GM12891 (cell line): ENCODE measurements at regions not wholly inside any gene's neighbourhood (a gene's known extent, or its start where the extent isn't known, plus 50 kb on each side); places are given as distances from the start of the nearest gene placed in this dataset.
"Not testable (repeated sequence)": the region's sequence is repeated elsewhere in the genome, so short reads cannot be mapped to it uniquely, and the experiment has no call there.

Experiments
- POLR2A ChIP-seq: IDR thresholded peaks from 2 replicates; pipeline ENCODE4 v1.6.1; 2011; ENCODE audit warnings: low read depth, low read length, control low read depth
- POLR2AphosphoS5 ChIP-seq: IDR thresholded peaks from 2 replicates; pipeline ENCODE4 v1.6.1; 2011; ENCODE audit warnings: low read depth, low read length, control low read depth
- POU2F2 ChIP-seq: IDR thresholded peaks from 2 replicates; pipeline ENCODE4 v1.6.1; 2011; ENCODE audit warnings: low read depth, mild to moderate bottlenecking, control low read depth, low read length, moderate library complexity
- TAF1 ChIP-seq: IDR thresholded peaks from 2 replicates; pipeline ENCODE4 v1.6.1; 2011; ENCODE audit warnings: low read depth, low read length, control low read depth

DNA sequence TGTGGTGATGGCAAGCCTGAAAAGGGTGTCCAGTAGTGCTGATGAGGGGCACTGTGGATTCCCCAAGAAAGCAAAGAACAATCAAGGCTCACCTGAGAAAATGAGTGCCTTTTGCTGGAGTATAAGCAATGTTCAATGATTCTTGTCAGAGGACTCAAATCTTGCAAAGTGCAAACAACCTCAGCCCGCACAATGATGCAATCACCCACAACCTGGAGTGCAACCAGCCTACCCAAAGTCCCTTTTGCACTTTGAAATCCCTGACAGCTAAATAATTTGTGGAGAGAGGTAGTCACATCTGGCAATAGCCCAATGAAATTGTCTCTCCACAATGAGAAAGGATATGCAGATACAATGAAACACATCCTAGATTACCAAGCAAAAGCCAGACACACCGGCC, 225.8 kb downstream of the TSPY2 start:
- TF ChIP-seq POLR2AphosphoS5, POLR2A, POU2F2, TAF1: not testable (repeated sequence)
